ENCODE measurements at regions not wholly inside any gene's neighbourhood (a gene's known extent, or its start where the extent isn't known, plus 50 kb on each side); places are given as distances from the start of the nearest gene placed in this dataset.
"Not testable (repeated sequence)": the region's sequence is repeated elsewhere in the genome, so short reads cannot be mapped to it uniquely, and the experiment has no call there.

DNA sequence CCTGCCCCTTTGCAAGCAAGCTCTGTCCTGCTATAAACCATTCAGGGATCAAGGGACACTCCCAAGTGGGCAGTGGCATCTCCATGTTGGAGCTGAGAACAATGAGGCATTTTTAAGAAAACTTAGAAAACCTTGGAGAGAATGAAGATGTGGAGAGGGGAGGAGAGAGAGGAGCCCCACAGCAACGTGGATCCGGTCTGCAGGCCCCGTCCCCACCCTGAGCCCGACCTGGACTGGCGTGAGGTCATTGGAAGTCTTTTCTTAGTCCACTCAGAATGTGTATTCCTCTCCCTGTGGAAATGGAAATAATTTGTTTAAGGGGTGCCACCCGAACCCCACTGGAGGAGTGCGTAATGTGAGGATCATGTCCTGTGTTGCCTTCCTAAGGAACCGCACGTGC, 328.0 kb upstream of the COX7C start:
- DNase-seq = not testable (repeated sequence)

- DNase-seq = not testable (repeated sequence)
Observed at GRCh38 chr5:86292811-86293210, 324.9 kb upstream of the COX7C start.

GRCh38 chr5:86302643-86303042, 315.1 kb upstream of the COX7C start:
- not testable (repeated sequence) for DNase-seq

GRCh38 chr5:86305050-86305449, 312.7 kb upstream of the COX7C start:
- peak; percentile 19 for DNase-seq

DNA sequence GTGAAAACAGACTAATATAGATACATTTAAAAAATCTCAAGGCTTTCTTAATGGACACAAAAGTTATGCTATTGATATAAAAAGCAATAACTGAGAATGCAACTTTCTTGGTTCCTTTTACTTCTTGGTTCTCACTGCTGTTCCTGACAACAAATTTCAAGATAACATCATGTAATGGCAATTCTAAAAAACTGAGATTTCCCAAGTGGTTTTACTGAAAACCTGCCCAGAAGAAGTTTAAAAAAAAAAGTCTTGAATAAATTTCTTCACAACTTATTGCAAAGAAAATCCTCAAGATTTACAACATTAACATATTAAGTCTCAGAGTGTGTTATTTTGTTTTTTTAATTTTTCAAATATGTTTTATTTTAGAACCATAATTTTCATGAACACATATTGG, 302.8 kb upstream of the COX7C start:
- no peak for DNase-seq

- DNase-seq = no peak
Observed at GRCh38 chr5:86320266-86320665, 297.5 kb upstream of the COX7C start.

DNA sequence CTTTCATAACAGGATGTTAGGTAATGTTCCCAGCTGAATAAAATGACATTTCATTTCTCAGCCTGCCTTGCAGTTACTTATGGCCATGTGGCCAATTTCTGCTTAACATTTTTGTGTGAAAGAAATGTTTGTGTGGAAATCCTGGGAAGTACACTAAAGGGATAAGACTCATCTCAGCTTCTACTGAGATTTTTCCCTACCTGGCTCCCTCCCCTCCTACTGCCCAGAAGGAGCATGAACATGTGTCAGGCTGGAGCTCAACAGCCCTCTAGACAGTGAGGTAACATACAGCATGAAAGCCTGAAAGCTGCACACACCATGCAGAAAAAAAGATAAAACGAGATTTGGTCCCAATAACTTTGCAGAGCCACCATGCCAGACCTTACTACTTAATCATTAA, 288.4 kb upstream of the COX7C start:
- no peak for DNase-seq

GRCh38 chr5:86330736-86331135, 287.0 kb upstream of the COX7C start:
- DNase-seq = no peak

DNA sequence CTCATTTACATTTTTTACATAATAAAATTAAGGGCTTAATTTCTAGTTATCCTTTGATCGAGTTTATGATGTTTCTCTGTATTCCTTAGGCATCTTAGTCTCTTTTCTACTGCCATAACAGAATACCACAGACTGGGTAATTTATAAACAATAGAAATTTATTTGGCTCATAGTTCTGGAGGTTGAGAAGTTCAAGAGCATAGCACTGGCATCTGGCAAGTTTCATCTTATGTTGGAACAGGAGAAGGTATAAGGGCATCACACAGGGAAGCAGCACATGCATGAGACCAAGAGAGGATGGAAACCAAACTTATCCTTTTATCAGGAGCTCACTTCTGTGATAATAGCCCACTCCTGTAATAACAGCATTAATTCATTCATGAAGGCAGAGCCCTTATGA, 284.9 kb upstream of the COX7C start:
- no peak for DNase-seq

DNA sequence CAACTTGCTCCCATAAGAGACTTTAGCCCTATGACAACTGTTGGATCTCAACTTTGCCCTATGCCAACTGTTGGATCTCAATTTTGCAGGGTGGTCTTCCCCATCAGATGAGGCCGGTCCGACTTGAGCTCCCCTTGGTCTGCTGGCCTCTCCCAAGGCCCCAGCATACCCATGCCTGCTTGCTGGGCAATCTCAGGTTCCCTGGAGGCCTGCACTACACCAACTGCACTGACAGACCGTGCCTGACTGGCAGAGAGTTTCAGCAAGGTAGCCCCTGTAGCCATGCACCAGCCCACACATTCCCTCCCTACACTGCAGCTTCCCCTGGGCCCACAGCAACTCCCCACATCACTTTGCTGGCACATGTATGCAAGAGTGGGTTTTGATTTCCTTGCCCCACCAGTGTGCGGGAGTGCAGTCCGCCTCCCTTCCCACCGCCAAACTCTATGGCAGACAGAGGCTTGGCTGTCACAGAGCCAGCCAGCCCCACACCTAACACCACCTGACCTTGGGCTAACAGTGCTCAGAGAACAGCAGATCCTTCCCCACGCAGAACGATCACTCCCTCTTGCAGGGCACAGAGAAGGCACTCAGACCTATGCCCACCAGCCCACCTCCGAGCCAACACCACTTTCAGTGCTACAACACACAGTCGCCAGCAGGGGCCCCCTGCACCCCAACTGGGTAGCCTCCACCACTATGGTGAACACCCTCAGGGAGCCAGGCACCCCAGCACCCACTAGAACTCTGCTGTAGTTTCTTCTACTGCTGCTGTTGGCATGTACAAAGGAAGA, 279.9 kb upstream of the COX7C start:
- DNase-seq = no peak

- no peak for DNase-seq
Observed at GRCh38 chr5:86354664-86355063, 263.1 kb upstream of the COX7C start.

GRCh38 chr5:86360801-86361200, 256.9 kb upstream of the COX7C start:
- no peak for DNase-seq

- no peak for DNase-seq
Observed at GRCh38 chr5:86371061-86371460, 246.7 kb upstream of the COX7C start.

DNA sequence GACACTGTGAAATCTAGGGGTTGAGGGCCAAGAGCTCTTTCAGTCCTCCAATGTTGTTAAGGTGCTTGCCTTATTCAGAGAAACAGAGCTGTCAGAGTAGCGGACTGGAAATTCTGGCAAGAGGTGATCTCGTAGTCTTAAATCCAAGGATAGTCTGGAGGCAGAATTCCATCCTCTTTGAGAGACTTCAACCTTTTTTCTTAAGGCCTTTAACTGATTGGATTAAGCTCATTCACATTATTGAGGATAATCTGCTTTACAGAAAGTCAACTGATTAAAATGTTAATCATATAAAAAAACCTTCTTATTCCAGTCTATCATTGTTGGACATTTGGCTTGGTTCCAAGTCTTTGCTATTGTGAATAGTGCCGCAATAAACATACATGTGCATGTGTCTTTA, 243.1 kb upstream of the COX7C start:
- DNase-seq = no peak

DNA sequence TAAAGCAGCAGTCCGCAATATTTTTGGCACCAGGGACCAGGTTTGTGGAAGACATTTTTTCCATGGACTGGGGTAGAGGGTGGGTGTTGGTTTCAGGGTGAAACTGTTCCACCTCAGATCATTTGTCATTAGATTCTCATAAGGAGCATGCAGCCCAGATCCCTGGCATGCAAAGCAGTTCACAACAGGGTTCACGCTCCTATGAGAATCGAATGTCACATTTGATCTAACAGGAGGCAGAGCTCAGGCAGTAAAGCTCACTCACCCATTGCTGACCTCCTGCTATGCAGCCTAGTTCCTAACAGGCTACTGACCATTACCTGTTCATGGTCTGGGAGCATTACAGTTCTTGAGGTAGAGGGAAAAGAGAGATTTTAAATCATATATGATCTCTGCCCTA, 241.5 kb upstream of the COX7C start:
- DNase-seq = no peak

GRCh38 chr5:86403190-86403589, 214.6 kb upstream of the COX7C start:
- no peak for DNase-seq

DNA sequence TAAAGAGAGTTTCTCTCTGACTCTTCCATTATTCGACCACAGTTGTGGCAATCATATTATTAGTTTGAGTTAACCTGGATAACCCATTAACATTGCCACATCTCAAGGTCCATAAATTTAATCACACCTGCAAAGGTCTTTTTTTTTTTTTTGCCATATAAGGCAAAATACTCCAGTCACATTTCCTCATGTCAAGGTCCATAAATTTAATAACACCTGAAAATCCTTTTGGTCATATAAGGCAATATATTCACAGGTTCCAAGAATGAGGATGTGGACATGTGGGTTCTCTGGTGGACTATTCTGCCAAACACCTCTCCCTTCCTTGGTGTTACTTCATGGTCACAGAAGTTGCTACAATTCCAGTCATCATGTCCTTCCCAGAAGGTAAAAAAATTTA, 213.5 kb upstream of the COX7C start:
- DNase-seq = no peak

DNA sequence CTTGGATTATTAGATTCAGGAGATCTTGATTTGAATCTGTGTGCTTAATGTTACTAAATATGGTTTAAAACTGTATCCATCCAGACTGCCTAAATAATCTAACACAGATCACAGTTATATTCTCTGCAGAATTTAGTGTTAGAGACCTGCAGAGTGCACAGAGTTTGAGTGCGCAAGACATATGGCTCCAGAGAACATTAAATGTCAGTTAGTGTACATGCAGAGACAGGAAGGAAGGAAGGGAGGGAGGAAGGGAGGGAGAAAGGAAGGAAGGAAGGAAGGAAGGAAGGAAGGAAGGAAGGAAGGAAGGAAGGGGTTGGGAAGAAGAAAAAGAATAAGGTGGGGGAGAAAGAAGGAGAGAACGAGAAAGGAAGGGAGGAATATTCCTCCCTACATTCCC, 210.0 kb upstream of the COX7C start:
- no peak for DNase-seq

DNA sequence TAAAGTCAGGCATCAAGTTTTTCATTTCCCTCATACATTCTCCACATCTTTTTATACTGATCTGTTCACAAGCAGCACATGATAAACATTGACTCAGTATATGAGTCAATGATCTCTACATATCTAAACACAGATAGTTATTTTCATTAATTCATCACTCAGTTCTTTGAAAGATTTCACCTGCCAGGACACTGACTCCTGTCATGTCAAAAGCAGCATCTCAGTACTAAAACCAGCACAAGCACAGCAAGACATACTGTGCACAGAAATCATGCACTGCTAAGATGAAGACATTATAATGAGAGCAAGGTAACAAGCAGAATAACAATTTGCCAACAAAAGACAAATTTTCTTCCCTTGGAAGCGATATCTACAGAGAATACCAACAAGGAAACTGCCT, 206.1 kb upstream of the COX7C start:
- DNase-seq = no peak

DNA sequence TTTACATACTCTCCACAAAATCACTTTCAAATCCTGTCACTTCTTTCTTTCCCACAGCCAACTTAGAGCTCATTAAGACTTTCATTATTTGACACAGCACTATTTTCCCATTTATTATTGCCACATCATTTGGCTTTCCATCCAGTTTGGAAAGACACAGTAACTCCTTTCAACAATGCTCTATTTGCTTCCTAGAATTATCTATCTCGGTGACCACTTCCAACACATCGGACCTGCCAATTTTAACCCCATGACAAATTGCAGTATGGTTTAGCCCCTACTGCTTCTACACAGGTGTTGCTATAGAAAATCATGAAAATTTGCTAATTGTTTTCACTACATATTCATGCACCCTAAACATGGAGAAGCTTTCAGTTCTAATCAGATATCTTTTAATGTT, 190.6 kb upstream of the COX7C start:
- no peak for DNase-seq

GRCh38 chr5:86439593-86440110, 178.1 kb upstream of the COX7C start:
- DNase-seq = no peak

- no peak for DNase-seq
Observed at GRCh38 chr5:86442036-86442745, 175.6 kb upstream of the COX7C start.

- DNase-seq = no peak
Observed at GRCh38 chr5:86447362-86447761, 170.4 kb upstream of the COX7C start.

DNA sequence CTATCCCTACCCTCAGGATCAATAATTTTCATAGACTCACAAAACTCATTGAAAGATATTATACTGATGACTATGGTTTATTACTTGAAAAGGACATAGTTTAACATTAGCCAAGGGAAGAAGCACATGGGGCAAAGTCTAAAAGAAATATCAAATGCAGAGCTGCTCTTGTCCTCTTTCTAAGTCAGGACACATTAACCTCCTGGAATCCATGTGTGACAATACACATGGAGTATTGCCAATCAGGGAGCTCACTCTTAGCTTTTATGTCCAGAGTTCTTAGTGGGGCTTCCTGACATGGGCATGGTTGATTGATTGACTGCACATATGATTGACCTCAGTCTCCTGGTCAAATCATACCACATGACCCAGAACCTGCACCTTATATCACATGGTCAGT, 165.5 kb upstream of the COX7C start:
- DNase-seq = no peak

Data from NCI-H345 (cell line).